HG03439 (cell line): ENCODE measurements at regions not wholly inside any gene's neighbourhood (a gene's known extent, or its start where the extent isn't known, plus 50 kb on each side); places are given as distances from the start of the nearest gene placed in this dataset.

ENCODE experiments used
- ATAC-seq: cut with Tn5 transposase; IDR thresholded peaks from one replicate; pipeline ENCODE4 v1.9.1; 2021; ENCODE audit warnings: mild to moderate bottlenecking, moderate library complexity; ENCODE audit not compliant: unreplicated experiment

DNA sequence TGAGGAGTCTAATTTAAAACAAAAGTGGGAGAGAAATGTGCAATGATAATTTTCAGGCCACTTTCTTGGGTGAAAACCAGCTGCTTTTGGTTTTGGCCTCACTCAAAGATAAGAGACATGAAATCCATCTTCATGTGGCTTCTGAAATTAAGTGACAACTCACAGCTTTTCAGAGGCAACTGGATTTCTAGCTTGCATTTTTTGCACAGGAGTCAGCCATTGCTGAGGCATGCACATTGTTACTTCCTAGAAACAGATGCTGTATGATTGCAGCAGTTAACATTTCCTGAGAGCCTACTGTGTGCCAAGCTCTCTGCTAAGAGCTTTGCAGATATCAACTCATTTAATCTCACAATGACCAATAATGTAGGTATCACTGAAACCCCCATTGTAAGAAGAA is 562.6 kb downstream of the NR2F1-AS1 start:
- no peak for ATAC-seq

DNA sequence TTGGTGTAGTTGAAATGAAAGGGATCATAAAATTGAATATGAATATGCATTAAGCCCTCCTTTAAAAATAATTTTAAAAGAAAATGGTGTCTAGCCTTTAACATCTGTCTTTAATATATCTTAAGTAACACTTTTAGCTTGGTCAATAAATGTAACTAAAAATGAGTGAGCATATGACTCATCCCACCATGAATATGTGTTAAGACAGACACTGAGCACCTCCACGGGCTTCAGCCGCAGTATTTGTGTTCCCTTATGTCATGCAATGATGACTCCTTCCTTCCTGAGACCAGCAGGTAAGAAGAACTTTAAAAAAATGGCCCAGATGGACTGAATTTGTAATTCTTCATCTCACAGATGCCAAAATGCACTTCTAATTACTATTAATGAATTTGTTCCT is 563.2 kb downstream of the NR2F1-AS1 start:
- ATAC-seq: no peak

DNA sequence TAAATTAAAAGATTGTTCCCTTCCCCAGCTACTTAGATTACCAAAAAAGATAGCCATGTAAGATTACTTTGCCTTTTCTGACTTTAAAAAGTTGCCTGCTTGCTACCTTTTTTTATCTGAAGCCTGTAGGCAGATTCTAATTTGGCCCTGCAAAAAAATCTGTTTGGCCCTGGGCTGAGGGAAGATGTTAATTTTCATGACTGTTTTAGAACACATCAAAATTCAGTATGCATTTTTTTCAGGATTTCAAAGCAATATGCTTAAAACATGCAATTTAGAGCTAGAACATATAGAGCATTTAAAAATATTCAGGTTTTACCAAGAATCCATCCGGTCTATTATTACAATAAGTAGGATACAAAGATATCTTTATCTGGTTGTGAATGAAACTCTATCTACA is 563.6 kb downstream of the NR2F1-AS1 start:
- ATAC-seq: no peak

DNA sequence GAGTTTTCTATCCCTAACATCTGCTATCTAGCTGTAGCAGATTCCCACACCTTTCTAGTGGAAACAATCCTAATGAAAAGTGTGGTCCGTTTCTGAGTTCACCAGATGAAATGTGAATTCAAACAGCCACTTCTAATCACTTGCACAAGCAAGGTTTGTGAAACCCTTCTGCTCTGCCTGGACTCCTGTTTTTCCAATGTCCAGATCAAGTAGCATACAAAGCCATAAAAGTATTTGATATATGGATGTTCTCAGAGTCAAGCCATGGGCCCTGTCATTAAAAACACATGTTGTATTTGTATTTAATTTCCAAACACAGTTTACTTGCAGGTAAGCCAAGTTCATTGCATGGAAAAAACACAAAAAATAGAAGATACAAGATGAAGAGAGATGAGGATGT is 570.4 kb downstream of the NR2F1-AS1 start:
- ATAC-seq: no peak

DNA sequence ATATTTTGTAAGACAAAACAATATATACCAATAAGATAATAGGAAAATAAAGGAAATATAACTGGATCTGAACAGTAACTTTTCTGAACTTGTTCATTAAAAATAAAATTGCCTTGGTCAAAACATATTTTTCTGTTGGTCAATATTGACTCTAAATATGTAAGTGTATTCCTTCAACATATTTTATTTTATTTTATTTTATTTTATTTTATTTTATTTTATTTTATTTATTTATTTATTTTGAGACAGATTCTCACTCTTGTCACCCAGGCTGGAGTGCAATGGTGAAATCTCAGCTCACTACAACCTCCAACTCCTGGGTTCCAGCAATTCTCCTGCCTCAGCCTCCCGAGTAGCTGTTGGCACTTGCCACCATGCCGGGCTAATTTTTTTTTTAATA is 571.0 kb downstream of the NR2F1-AS1 start:
- ATAC-seq: no peak

DNA sequence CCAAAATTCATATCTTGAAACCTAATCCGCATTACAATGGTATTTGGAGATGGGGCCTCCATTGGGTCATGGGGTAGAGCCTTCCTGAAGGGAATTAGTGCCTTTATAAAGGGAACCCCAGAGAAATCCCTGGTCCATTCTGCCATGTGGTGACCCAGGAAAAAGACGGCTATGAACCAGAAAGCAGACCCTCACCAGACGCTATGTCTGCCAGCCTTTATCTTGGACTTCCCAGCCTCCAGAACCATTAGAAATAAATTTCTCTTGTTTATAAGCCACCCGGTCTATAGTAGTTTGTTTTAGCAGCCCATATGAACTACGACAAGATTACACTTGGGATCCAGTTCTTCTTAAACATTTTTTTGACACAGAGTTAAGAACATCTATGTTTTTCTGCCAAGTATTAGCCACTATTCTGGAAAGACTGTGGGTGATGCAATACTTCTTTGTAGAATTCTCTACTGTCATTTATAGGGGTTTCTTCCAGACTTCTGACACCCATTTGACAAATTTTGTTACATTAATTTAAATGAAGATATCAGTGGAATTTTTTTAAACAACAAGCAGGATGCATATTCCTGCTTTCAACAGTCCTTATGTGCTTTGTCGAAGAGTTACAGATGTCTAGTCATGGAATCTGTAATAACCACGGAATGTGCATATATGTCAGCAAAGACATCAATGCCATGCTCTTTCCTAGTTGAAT is 572.4 kb downstream of the NR2F1-AS1 start:
- no peak for ATAC-seq

DNA sequence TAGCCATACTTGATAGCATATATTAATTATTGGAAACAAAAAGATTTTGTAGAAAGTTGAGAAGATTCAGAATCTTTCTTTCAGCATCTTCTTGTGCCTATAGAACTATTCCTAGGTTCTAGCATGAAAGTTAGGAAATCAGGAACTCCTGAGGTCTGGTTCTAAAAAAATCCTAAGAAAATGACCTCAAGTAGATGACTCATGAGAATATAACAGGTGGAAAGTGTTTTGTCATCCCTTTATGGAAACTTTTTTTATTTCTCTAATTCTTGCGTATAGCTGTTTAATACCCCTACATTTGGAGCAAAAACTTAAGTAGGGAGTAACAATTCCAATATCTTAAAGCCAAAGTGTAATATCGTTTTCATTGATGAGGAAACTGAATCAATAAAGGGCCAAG is 574.1 kb downstream of the NR2F1-AS1 start:
- no peak for ATAC-seq

DNA sequence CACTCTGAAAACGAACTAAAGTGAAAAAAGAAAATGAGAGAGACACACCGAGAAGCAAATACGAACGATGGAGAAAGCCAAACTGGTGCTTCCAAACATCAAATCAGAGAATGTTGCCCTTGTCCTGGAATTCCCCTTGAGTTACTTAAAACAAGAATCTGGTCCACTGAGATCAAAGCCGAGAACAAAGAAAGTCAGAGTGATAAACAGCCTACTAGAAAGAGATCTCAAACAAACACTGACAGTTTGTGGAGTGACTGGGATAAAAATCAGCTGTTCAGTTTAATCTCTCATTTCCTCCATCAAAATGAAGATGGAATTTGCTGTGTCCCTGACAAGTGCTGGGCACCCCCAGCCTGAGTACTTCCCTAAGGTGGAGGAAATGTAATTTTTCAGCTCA is 582.6 kb downstream of the NR2F1-AS1 start:
- ATAC-seq: no peak

DNA sequence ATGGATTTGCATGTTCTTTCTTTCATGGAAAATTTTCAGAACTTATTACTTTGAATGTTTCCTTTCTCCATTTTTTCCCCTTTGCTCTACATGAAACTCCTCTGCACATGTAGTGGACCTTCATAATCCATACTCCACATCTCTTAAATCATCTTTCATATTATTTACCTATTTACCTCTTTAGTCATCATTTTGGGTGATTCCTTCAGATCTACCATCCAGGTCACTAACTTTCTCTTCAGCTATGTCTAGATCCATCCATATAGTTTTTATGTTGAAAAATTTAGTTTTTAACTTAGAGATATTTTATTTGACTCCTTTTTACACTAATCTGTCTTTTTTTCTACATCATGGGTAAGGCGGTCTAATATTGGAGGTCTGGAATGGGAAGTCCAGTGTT is 586.6 kb downstream of the NR2F1-AS1 start:
- ATAC-seq: no peak

DNA sequence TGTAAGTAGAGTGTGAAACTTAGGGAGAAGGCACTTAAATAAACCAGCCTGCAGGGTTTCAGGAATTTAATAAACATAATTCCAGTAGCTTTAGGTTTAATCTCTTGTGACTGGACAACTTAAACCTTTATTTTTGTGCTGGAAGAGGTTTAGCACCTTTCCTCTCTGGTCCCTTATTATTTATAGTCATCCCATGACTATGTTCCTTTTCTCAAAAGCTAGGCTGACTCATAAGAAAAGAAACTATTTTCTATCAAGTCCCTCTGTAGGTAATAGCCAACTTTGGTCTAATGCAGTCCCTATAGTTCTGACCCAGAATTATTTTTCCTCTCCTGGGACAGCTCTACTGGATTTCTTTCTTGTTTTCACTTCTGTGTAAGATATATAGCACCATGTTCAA is 588.9 kb downstream of the NR2F1-AS1 start:
- no peak for ATAC-seq

DNA sequence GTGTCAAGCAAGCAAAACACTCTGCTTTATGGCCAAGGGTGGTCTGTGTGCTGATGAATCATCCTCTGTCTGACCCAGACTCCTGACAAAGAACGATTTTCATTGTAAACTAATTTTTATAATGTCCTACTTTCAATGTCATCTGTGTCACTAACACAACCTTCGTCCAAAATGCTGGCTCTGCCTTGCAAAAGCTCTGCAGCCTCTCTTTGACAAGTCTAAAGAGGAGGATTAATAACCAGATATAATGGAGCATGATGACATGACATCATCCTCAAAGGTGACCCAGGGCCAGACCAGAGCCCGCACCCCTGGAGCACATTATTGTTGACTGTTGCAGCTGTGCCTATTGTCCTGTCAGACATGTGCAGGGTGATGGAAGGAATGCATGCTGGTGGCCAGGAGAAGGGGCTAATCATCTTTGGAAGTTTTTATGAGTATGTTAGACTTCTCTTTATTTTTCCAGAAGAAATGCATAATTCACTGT is 589.4 kb downstream of the NR2F1-AS1 start:
- no peak for ATAC-seq

DNA sequence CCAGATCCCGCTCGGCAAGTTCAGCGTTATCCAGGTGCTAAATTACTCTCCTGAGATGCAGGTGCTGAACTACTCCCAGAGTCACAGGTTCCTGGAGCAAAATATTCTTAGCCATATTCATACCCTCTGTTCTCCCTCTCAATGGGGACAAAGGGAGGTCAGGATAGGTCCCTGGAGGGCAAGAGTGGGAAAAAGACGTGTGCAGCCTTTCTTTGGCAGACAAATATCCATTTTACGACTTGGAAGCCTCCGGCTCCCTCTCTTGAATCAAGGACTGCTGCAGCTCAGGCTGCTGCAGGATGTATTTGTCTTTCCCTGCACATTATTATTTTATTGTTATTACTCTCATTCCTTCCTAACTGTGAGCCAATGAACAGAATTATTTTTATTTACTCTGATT is 590.2 kb downstream of the NR2F1-AS1 start:
- no peak for ATAC-seq

DNA sequence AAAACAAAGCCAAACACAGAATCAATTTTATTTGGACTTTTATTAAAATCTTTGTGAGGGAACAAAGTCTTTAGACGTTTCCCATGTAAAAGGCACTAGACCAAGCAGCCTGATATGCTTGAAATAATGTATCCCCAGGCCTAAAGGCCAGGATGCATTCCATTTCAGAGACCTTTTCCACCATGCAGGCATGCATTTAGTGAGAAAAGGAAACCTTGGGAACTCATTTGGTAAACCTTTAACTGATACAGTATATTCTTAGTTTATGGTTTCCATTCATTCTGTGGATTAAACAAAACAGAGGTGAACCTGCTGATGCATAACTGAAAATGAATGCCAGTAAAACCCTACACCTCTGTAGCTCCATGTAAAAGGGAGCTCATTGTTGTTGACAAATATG is 600.0 kb downstream of the NR2F1-AS1 start:
- ATAC-seq: no peak

DNA sequence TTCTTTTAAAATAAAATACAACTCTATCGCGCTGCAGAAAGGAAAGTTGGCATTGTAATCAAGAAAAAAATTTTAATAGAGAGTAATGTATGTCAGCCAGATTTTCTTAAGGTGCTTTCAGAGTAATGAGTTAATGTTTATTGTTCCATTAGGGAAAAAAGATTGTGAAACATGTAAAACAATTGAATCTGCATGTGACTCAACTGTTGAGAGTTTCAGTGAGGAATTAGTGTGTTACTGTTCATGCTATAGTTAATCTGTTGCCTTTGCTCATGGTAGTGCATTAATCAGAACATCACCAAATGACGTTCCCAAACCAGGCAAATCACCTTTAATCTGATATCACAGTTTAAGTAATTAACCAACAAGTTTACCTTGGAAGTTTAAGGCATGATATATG is 600.5 kb downstream of the NR2F1-AS1 start:
- ATAC-seq: no peak

DNA sequence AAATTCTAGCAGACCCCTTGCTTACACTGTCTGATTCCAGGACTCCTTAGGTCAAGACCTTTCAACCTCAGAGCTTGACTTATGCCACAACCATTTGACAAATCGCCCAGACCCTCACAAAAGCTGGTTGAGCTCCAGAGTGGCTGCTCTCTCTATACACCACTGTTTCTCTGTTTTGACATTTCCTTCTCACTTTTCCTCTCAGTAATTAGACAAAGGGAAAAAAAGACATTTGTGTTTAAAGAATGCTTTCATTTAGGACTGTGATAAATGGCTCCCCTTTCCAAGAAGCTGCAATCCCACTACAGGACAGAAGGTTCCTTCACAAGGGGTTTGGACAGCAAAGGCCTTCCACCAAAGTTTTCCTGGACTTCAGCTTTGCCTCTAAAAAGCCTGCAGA is 601.3 kb downstream of the NR2F1-AS1 start:
- no peak for ATAC-seq

DNA sequence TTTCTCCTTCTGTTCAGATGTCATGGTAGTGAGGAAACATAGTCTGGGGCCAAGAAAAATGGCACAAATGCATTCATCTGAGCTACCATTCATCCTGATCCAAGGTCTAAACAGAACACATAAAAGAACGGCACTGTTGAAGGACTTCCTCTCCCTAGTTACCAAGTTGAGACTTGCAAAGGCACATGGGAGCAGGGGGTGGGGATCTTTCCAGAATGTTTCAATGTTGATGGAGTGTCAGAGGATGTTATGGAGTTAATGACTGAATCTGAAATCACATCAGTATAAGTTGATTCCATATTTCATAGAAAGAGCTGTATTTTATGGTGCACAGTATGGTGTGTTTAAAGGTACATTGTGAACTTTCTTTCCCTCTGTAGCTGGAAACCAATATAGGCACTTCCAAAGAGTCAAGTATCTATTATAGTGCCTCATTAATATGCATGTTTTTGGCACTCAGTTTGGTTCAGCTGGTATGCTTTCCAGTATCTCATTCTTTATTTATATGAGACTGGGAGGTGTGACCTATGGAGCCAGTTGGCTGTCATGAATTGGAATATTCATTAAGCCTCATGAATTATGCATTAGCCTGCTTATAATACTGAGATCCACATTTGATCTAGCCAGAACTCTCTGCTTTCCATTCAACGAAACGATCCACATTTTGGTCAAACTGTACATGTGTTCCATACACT is 603.0 kb downstream of the NR2F1-AS1 start:
- ATAC-seq: no peak

DNA sequence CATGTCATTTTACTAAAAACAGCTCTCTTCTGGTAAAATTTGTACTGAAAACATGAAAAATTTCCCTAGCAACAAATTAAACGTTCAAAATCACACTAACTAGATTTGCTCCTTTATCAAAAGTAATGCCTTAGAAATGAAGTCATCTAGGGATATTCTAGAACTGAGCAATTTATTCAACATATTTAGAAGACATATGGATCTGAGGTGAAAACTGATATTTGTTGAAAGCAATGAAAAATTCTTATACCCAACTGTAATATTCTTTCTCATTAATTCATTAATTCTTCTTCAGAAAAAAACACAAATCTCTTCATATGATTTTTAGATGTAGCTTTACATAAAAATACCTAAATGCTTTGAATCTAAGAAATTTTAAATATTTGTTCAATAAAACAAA is 604.9 kb downstream of the NR2F1-AS1 start:
- ATAC-seq: no peak

DNA sequence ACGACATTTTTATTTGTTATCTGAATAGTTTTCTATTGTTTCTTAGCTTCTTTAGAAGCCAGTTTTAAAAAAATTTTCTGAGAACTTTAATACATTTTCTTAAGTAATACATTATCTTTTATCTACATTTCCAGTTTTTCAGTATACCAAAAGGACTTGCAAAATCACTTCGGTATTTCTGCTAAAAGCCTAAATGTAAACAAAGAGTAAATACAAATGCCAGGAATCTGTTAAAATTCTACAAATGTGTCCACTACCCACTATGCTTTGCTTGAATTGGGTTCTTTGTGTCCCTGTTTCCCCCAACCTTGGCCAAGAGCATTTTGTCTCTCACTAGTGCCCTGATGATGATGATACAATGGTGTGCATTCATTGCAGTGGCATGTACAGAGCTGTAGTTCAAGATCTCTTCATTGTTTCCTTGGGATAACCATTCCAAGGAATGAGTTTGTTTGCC is 611.2 kb downstream of the NR2F1-AS1 start:
- ATAC-seq: no peak

DNA sequence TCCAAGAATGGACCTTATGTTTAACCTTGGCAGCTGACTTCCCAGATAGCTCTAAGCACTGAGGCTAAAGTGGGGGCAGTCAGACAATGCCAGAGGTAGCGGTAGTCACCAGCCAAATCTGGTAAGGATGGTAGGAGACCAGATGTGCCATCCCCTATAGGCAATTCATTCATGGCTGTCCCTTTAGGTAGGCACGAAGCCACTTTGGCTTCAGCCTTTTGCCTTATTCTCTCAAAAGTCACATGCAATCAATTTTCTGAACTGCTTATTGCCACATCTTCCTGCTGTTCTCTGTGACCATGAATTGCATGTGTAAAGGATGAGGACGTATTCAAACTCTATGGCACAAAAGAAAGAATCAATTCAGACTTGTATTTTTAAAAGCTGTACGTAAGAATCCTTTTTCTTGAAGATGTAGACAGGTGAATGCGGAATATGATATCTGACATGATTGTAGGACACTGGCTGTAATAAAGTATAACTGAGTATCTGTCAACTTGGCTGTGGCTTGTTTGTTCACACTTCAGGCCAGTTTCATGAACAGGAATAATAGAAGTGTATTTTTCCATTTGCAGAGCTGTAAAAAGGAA is 611.7 kb downstream of the NR2F1-AS1 start:
- no peak for ATAC-seq

DNA sequence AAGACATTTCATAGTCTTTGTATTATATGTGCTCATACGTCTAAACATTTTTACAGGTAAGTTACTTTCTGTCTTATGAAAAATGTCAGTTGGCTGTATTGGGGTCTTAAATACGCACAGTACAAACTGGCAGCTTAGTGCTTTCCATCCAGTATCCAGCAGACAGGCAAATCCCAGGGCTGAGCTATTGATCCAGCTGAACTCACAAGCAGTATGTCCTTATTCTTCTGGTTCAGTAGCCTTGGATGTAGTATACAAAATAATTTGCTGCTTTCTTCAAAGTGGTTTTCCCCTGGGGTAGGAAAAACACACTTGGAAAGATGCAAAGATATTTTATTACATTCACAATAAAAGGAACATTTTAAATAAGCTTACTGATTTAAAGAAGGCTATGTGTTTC is 617.2 kb downstream of the NR2F1-AS1 start:
- ATAC-seq: no peak

DNA sequence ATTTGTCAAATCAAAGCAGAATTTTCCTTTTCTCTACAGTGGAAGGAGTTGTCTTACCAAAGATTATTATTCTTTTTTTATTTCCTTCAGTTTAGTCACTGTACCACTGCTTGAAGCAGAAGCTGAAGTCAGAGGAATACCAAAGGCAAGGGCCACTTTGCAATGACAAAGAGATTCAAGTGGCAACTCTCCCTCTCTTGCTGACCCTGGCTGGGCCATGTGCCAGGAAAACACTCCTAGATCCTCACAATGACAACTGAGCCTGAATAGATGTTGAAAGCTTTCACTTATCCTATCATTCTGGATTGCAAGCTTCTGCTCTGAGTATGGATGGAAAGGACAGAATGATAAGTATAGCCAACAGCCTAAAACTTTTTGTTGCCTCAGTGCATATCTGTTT is 618.3 kb downstream of the NR2F1-AS1 start:
- ATAC-seq: no peak

DNA sequence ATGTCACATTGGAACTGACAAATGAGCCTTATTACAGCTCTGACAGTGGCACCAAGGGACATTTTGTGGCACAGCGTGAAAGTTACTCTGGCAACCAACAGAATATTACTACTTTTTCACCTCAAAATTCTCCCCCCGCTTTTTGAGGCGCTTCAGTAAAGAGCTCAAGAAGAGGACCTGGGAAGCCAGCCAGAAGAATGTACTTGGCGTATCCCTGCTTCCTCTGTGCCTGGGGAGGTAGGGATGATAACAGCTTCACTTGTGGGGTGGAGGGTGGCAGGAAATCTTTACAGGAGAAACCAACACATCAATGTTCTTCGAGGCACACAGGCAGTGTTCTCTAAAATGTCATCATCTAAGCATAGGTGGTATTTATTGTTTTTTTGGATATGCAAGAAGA is 624.1 kb downstream of the NR2F1-AS1 start:
- no peak for ATAC-seq
